Stimulated activated CD4-positive, alpha-beta T cell treated with anti-CD3 and anti-CD28 coated beads, Interleukin-2, amount 100 ng/mL, for 48 hours (primary cell): ENCODE measurements at regions not wholly inside any gene's neighbourhood (a gene's known extent, or its start where the extent isn't known, plus 50 kb on each side); places are given as distances from the start of the nearest gene placed in this dataset.

Source experiments
- DNase-seq, 2 donors: peaks; one replicate each; pipeline ENCODE4 v3.0.0-alpha.2; 2020

DNA sequence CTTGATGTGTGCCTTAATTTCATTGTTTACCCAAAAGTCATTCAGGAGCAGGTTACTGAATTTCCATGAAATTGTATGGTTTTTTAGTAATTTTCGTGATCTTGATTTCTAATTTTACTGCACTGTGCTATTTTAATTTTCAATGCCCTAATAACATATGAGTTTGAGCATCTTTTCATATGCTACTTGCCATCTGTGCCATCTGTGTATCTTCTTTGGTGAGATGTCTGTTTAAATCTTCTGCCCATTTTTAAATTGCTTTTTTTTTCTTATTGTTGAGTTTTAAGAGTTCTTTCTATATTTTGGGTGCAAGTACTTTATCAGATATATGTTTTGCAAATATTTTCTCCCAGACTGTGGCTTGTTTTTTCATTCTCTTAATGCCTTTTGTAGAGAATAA is 165.9 kb downstream of the ST6GAL2 start:
- DNase-seq: no peak

- DNase-seq: no peak
Measured at GRCh38 chr2:106724301-106724794, 161.6 kb downstream of the ST6GAL2 start.

DNA sequence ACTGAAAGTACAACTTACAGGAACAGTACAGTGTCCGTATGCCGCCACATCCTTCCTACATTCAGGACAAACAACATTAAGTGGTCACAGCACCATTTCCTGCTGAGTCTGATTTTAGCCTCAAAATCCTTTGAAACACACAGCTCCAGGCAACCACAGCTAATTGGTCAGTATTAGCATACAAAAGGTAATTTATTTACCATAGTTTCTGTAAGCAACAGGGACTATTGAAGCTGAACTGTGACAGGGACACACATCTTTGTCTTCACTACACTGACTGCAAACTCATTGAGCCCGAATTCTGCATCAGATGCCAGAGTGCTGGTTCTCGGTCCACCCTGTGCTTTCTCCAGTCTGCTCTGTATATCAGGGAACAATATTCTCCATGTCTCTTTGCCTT is 151.8 kb downstream of the ST6GAL2 start:
- DNase-seq: no peak

DNA sequence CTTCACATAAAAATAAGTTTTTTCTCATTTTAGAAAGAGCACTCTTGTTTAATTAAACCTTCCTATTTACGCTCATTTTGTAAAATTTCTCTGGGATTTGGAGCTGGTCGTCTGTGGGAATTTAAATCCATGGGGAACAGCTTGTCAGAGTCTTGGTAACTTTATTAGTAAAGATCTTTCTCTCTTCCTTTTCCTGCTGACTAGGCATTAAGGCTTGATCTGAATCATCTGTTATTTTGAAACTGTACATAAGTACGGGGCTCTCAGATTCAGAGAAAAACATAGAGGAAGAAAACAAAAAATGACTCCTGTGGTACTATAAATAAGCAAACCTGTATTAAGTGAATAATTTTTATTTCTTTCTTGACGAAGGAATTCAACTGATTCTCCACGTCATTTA is 150.2 kb downstream of the ST6GAL2 start:
- DNase-seq: no peak

DNA sequence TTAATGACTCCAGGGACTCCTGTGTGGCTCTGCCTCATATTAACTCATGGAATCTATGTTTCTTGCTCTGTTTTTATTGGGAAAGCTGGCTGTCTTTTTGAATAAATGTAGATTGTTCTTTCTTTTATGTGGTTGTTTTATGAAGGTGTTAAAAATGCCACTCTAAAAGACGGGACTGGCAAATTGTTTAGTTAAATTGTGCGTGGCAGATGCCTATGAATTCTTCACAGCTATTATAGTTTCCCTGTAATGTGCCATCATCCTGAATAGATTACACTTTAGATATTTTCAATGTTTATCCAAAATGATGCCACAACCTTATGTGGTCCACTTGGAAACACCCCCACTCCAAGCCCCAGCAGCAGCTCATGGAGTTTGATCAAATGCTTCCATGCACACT is 149.7 kb downstream of the ST6GAL2 start:
- no peak for DNase-seq

DNA sequence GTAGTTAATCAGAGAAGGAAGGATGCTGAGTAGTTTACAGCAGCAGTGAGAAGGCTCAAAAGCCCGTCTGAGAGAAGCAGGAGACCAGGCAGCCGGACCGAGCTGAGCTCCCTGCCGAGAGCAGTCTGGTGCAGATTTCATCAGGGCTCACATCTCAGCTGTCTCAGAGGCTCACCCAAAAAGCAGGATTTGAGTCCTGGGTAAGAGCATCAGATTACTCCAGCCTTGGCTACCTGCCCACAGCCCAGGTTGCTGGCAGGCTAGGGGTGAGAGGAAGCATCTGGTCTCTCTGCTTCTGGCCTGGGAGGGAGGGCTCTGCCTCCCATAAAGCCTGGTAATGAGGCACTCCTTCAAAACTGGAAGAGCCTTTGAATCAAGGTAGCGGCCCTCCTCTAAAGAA is 140.5 kb downstream of the ST6GAL2 start:
- no peak for DNase-seq

DNA sequence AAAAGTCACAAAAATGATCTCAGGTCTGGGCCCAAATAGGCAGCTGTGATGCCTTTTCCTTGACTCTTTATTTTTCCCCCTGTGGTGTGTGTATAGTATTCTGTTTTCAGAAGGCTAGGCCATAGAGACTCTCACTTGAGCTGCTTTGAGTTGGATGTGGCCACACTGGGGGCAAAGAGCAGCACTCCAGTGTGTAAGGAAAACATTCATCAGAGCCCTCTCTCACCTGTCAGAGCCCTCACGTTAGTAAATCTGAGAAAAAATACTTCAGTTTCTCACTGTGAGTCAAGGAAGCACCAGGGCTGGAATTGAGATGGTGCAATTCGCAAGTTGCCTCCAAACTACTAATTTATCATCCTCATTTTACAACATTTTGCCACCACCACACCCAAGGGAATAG is 136.1 kb downstream of the ST6GAL2 start:
- DNase-seq: no peak
